H54 (cell line): ENCODE measurements at regions not wholly inside any gene's neighbourhood (a gene's known extent, or its start where the extent isn't known, plus 50 kb on each side); places are given as distances from the start of the nearest gene placed in this dataset.
A peak's percentile ranks its signal among the peaks of the same experiment; 100 is the strongest.
"Not testable (repeated sequence)": the region's sequence is repeated elsewhere in the genome, so short reads cannot be mapped to it uniquely, and the experiment has no call there.

Experiments
- DNase-seq: peaks from one replicate; pipeline ENCODE4 v3.0.0; 2011; ENCODE audit warnings: low spot score, mixed read lengths; ENCODE audit not compliant: insufficient read length
- FAIRE-seq: peaks from 3 replicates; lab custom pipeline; 2011; peaks lifted over from hg19 to GRCh38; lab: Jason Lieb, UNC
- POLR2A ChIP-seq: IDR thresholded peaks from 2 replicates; pipeline ENCODE4 v1.6.1; 2011; ENCODE audit warnings: low read depth, mild to moderate bottlenecking, low read length

DNA sequence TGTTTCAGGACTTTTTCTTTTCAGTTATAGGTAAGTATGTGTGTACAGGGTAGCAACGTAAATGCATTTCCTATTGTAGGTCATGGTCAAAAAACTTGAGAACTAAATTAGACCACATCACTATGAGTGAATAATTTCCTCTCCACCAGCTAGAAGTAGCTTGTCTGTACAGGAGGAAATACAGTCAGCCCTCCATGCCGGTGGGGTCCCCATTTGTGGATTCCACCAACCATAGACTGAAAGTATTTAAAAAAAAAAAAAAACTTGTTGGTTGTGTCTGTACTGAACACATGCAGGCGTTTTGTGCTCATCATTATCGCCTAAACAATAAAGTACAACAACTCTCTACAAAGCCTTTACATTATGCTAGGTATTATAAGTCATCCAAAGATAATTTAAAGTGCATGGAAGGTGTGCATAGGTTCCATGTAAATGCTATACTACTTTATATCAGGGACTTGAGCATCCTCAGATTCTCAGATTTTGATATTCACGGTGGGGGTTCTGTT lies 94.2 kb upstream of the NDUFV2 start:
- DNase-seq (no peak), FAIRE-seq (no peak)
- TF ChIP-seq POLR2A, result no peak

DNA sequence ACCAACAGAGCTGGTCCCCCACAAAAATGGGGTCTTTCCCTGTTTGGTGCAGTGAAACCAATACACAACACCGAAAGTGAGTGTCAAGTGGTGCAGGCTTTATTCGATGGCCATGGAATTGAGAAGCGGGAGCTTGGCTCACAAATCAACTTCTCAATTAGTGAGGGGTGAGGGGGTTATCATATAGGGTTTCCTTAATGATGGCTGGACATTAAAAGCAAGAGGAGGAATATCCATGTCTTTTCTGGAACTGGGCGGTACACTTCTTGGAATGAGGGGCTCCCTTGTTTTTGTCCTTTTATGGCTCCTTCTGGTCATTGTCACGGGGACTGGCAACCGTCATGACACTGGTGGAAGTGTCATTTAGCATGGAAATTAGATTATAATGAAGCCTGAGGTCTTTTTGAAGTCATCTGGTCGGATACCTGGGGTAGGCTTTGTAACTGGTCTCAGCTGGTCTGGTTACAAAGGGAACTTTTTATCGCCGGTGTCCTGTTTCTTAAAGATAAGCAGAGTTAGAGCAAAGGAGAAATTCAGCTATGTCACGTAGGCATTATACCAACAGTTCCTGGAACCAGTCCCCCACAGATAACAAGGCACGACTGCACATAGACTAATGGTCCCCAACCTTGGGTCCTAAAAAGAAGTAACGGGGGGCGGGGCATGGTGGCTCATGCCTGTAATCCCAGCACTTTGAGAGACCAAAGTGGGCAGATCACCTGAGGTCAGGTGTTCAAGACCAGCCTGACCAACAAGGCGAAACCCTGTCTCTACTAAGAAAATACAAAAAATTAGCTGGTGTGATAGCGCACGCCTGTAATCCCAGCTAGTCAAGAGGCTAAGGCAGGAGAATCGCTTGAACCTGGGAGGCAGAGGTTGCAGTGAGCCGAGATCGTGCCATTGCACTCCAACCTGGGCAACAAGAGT lies 93.5 kb upstream of the NDUFV2 start:
- DNase-seq, result no peak
- TF ChIP-seq POLR2A, result no peak
- FAIRE-seq, result no peak

DNA sequence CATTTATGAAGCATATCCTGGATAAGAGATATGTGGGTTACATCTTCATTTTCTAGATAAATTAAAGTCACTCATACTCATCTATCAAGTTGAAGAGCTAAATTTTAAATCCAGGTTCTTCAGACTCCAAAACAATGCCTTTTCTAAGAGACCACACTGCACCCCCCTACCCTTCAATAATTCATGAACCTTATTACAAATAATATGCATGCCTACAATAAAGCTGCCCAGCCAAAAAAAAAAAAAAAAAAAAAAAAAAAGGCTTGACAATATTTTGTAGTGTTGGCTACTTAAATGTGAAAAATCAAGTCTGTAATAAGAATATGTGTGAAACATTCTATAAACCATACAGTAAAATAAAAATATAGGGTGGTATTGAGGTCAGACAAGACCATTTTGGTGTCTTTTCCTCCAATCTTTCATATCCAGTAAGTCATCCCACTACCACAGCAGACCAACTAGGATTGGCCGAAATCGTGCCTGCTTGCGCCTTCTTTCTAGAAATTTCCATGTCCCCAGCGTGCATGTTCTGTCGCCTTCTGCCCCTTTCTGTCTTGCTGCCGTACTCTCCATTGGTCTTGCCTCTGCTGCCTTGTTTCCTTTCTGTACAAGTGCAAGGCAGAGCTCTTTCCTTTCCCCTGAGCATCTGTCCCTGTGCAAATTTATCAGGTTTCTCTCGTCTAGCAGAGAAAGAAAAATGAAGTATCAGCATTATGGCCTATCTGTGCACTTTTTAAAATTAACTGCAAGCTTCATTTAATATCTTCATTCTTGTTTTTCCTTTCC lies 92.6 kb upstream of the NDUFV2 start:
- no peak for TF ChIP-seq POLR2A
- FAIRE-seq (no peak), DNase-seq (no peak)

DNA sequence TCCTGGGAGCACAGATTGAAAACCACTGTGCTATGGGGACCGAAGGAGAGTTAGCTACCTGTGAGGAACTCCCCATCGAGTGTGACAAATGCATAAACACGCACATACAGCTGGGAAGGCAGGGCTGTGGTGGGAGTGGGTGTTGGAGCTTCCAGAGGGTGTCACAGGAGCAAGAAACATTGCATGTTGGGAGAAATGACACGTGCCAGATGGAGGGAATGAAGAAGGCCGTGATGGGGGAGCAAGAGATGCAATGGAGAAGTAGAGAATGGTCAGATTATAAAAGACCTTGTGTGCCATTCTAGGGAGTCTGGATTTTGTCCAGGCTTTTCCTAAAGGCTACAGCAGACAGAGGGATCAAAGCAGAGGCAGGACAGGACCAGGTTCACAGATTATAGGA lies 91.1 kb upstream of the NDUFV2 start:
- DNase-seq, result no peak
- no peak for FAIRE-seq
- no peak for TF ChIP-seq POLR2A

DNA sequence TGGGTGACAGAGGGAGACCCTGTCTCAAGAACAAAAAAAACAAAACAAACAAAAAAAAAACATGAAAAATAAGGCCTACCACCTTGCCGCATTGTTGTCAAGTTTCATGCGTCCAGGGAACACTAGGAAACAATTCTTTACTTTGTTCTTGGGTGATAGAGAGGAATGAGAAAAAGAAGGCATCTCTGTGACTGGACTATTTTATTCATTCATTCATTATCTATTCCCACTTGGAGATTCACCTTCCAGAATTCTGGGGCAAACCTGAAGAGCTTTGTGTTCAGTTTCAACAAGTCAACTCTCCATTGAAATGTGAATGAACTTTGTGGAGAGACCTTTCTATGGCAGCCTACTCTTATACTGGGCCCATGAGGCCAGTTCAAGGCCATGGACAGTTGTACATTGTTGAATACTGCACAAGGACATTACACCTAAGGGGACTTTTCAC lies 88.5 kb upstream of the NDUFV2 start:
- TF ChIP-seq POLR2A, result no peak
- no peak for FAIRE-seq
- no peak for DNase-seq

DNA sequence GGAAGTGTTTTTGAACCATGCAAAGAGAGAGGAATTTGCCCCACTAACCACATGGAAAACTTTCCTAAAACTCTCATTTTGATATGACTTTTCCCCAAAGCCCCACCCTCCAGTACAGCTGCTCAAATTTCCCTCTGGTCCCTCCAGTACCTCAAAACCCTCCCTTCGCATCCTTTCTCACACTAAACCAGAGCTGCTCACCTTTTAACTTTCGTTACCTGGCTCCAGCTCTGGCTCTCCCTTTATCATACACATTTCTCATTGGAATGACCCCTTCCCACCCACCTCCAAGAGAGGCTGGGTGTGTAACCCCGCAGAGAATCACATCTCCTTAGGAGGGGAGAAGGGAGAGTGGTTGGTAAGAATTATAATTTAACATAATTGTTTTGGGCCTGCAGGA lies 86.8 kb upstream of the NDUFV2 start:
- no peak for DNase-seq
- FAIRE-seq, result no peak
- TF ChIP-seq POLR2A, result no peak

DNA sequence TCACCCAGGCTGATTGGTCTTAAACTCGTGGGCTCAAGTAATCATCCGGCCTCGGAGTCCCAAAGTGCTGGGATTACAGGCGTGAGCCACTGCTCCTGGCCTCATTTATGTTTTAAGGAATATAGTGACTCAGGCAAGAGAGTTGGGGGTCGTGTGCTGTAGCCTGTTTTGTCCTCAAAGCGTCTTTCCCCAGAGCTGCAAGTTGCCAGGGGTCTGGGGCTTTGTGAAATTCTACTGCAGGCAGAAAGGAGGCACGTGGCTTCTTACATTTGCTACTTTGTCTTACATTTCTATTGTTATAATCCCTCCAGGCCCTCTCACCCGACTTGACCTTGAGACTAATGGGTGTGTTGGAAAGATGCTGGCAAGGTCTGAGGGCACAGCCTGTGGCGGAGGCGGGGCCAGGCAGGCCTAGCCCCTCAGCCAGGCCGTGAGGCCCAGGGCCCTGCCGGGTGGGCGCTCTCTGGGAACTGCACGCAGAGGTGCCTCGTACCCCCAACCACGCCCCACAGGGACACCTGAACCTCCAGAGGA lies 85.8 kb upstream of the NDUFV2 start:
- no peak for TF ChIP-seq POLR2A
- FAIRE-seq (no peak), DNase-seq (no peak)

DNA sequence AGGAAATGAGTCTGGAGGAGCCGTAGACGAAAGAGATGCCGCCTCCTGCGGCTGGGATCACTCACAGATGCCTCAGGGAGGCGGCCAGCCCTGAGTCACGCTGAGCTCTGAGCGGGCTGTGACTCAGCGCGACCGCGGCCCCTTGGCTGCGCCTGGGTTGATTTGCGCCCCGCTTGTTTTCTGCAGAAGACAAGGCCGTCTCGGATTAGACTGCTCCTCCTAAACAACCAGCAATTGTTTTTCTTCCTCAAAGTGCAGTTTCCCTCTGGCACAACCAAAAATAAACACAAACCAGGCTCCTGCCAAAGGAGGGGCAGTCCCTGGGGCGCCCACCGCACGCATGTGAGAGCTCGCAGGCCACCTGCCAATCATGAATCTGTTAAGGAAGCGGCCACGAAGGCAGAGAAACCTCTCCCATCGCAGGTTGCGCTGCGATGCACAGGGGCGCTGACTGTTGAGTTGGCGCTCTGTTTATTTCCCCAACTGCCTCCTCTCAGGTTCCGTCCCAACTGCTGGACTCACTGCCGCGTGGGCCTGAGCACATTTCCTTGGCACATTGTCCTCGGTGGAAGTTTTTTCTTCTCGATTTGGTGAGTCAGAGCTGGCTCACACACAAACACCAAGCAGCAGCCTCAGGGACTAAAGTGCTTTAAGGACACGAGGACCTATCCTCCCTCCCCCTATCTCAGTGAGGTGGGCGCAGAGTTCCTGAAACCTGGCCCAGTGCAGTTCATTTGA lies 85.2 kb upstream of the NDUFV2 start:
- DNase-seq (peak; percentile 85), FAIRE-seq (peak; percentile 82)
- TF ChIP-seq POLR2A, result peak; percentile 21; the same call in 1 of the 2 replicates

DNA sequence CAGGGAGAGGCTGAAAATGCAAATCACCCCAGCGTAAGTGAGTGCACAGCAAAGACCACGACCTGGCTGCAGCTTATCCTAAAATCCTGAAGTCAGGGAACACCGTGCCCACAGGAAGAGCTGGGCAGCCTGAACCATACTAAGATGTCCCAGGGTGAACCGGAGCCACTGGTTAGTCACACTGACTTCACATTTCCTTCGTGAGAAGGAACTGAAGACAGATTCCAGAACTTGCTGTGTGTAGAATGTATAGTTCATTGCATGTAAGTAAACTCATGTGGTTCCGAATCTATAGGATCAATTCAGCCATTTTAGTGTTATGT lies 84.6 kb upstream of the NDUFV2 start:
- FAIRE-seq (peak; percentile 80), DNase-seq (peak; percentile 11)
- TF ChIP-seq POLR2A, result no peak

DNA sequence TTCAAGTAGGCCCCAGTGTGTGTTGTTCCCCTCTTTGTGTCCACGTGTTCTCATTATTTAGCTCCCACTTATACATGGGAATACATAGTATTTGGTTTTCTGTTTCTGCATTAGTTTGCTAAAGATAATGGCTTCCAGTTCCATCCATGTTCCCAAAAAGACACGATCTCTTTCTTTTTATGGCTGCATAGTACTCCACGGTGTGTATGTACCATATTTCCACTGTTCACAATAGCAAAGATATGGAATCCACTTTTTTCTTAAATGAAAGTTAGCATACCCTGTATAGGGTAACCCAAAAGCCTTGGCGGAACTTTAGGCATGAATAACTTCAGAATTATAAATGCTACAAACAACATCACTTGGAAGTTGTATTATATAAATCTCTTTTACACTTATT lies 83.4 kb upstream of the NDUFV2 start:
- no peak for TF ChIP-seq POLR2A
- FAIRE-seq (no peak), DNase-seq (no peak)

DNA sequence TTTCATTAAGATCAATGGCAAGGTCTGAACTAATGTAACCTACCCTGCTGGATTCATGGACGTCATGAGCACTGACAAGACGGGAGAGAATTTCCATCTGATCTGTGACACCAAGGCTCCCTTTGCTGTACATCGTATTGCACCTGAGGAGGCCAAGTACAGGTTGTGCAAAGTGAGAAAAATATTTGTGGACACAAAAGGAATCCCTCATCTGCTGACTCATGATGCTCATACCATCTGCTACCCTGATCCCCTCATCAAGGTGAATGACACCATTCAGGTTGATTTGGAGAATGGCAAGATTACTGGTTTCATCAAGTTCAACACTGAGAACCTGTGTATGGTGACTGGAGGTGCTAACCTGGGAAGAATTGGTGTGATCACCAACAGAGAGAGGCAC lies 82.3 kb upstream of the NDUFV2 start:
- DNase-seq, result no peak
- TF ChIP-seq POLR2A, result no peak
- no peak for FAIRE-seq

DNA sequence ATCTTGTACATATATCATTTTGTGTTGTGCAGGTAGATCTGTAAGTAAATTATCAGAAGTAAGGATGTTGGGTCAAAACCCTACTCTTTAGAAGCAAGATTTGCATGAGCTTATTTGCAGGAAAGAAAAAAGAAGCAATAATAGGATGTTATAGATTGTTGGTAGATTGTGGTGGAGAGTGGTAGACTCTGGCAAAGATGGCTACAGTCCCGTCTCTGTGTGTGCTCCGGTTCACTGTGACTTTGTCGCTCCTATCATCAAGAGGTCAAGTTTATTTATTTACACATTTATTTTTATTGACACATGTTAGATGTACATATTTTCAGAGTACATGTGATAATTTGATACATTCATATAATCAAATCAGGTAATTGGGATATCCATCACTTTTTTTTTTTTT lies 81.0 kb upstream of the NDUFV2 start:
- no peak for TF ChIP-seq POLR2A
- no peak for DNase-seq
- no peak for FAIRE-seq

DNA sequence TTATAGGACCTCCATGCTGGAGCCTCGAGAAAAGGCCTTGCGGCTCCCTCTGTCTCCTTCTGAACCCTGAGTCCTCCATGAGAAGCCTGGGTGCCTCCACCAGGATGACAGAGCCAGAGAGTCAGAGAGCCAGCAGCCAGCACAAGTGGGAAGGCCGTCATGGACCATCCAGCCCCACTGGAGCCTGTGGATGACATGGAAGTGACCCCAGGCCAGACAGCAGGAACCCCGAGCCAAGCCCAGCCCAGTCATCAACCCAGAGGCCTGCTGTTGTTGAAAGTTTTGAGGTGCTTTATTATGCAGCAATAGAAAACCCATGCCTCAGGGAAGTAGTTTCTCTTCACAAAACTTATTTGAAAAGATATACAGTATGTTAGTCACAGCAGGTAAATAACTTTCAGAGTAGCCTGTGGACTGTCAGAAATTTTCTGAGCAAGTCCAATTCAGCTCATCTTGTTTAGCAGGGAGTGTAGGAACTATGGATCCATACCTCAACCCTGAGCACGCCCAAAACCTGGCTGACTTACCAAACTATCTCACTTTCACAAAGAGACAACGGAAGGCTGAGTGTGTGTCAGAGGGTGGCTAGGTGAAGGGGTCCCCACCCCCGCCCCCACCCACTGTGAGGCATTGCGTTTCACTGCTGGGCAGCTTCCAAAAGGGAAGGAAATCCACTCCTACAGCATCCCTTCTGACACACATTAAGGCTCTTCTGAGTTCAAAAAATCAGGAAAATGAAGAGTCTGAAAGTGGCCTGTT lies 79.9 kb upstream of the NDUFV2 start:
- TF ChIP-seq POLR2A, result no peak
- FAIRE-seq, result no peak
- DNase-seq, result no peak

DNA sequence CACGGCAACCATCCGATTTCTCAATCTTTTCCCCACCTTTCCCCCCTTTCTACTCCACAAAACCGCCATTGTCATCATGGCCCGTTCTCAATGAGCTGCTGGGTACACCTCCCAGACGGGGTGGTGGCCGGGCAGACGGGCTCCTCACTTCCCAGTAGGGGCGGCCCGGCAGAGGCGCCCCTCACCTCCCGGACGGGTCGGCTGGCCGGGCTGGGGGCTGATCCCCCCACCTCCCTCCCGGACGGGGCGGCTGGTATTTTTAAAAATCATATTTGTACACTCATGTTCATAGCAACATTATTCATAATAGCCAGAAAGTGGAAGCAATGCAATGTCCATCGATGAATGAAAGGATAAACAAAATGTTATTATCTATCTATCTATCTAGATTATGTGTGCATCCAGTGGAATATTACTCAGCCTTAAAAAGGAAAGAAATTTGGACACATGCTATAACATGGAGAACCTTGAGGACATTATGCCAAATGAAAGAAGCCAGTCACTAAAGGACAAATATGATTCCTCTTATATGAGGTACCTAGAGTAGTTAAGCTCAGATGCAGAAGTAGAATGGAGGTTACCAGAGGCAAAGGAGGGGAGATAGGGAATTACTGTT lies 78.4 kb upstream of the NDUFV2 start:
- not testable (repeated sequence) for FAIRE-seq

More for the DNA sequence above, 78.4 kb upstream of the NDUFV2 start:
- DNase-seq, result not testable (repeated sequence)
